Suppressor macrophage (primary cell): ENCODE measurements at regions not wholly inside any gene's neighbourhood (a gene's known extent, or its start where the extent isn't known, plus 50 kb on each side); places are given as distances from the start of the nearest gene placed in this dataset.
"Not testable (repeated sequence)": the region's sequence is repeated elsewhere in the genome, so short reads cannot be mapped to it uniquely, and the experiment has no call there.

ENCODE experiments used
- DNase-seq, 4 experiments: peaks; one replicate each; pipeline ENCODE4 v3.0.0-alpha.2; 2020 to 2022

DNA sequence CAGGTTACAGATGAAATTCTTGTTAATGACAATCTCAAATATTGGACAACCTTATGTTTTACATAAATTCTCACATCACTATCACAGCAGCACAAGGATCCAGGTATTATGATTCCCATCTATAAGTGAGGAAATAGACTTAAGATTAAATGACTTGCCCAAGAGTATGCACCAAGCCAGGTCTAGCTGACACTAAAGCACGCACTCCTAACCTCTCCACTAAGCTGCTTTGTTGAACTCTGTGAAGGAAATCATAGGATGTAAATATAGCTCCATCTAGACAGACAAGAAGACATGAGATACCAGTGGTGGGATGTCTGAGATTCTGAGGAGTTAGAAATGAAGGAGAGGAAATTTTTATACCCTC is 87.9 kb downstream of the PHLDA1 start:
- no peak for DNase-seq

DNA sequence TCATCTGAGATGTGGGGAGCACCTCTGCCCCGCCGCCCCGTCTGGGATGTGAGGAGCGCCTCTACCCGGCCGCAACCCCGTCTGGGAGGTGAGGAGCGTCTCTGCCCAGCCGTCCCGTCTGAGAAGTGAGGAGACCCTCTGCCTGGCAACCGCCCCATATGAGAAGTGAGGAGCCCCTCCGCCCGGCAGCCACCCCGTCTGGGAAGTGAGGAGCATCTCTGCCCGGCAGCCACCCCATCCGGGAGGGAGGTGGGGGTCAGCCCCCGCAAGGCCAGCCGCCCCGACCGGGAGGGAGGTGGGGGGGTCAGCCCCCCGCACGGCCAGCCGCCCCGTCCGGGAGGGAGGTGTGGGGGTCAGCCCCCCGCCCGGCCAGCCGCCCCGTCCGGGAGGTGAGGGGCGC is 89.9 kb downstream of the PHLDA1 start:
- not testable (repeated sequence) for DNase-seq

DNA sequence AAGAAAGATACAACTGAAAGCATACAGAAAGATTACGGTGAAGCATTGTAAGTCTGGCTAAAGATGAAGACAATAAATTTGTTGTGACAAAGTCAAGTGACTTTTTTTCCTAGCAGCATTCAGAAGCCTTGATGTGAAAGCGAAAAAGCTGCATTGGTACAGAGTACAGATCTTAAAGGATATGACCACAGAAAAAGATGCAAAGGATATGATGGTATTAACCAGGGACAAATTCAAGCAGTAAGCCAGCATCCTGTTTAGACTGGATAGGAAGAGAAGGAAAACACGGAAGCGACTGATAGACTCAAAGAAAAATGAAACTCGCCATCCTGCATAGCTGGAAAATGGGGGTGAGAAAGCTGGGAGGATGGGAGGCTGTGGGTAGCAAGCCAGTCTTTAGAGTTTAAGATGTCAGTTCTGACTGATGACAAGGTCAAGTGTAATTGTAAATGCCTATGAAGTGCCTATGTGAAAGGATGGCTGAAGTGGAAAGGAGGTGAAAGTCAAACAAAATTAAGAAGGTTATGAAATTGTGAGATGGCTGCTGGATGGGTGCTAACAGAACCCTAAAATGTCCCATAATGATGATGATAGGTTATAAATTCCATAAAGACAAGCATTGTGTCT is 92.4 kb downstream of the PHLDA1 start:
- no peak for DNase-seq

DNA sequence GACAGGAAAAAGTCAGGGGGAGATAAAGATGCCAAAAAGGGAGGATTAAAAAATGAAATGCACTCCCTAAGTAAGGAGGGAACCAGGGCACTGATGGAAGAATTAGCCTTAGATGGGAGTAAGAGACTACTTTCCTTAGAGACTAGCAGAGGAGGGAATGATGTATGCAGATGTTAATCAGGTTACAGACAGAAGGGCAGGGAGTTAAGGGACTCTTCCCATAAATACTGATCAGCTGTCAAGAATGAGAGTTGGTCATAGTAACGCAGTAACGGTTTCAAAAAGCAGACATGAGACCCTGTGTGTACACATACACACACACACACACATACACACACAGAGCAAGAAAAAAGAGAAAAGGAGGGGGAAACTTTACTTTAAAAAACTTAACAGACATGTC is 93.4 kb downstream of the PHLDA1 start:
- DNase-seq, result no peak

DNA sequence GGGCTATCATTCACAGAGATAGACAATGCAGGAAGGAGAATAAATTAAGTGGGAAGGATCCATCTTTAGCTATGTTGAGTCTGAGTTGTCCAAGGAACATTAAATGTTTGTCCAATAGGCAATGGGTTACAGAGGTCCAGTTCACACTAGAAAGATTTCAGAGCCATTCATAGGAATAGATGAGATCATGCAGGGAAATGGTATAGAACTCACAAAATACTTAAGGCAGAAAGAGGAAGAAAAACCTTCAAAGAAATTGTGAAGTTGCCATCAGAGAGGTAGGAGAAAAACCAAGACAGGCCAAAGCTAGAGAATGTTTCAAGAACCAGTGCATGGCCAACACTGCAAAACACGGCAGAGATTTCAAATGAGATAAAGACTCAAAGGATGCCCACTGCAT is 94.1 kb downstream of the PHLDA1 start:
- DNase-seq, result peak in 2 of 4 experiments; percentile 51 to 53

DNA sequence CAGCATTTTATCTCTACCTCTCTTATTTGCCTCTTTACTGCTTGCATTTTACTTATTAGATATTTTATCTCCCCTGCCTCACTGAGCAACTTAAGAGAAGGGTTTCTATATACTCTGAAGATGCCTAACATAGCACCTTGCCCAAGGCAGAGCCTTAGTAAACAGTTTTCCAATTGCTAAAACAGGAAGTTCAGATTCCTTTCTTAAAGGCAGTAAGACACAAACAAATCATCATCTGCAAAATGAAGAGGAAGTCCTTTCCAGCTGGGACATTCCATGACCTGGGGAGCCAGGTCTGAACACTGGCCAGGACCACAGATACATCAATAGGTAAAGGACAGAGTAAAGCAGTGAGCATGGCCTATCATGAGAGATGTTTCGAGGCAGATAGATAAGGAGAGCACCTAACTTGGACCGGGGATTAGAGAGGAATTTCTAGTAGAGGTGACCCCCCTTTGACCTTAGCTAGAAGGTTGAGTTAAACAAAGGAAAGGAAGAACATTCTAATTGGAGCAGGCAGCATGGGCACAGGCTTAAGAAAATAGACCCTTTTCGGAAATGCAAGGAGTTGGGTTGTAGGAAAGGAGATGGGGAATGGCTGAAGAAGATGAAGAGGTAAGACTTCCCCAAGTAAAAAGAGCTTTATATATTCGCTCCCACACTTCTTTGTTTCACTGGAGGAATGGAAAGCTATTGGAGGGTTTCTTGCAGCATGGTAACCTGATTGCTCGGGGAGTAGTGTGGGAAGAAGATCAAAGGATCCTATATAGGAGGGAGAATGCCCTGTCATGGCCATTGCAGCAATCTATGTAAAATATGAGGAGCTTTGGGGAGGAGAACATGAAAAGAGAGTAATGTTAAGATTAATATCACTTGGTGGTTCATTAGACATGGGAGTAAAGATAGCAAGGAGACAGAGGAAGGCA is 94.8 kb downstream of the PHLDA1 start:
- peak in 3 of 4 experiments; percentile 19 to 59 (median 57) for DNase-seq

DNA sequence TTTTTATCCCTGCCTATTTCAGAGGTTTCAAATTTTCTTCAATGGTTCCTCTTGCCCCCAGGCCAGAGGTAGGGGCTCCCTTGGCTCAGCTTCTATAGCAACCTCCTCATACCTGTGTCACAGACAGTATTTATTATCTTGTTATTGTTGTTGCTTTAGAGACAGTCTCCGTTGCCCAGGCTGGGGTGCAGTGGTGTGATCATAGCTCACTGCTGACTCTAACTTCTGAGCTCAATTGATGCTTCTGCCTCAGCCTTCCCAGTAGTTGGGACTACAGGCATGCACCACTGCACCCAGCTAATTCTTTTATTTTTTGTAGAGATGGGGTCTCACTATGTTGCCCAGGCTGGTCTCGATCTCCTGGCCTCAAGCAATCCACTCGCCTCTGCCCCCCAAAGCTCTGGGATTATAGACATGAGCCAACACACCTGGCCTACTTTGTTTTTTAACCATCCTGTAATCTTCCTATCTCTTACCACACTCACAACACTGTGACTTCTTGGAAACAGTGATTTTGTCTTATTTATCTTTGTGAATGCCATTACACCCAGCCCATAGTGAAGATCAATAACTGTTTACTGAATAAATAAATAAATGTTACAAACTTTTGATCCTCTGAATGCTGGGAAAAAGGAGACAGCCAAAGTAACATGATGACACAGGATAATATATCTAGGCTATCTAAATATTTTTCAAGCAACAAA is 95.9 kb downstream of the PHLDA1 start:
- DNase-seq, result no peak

DNA sequence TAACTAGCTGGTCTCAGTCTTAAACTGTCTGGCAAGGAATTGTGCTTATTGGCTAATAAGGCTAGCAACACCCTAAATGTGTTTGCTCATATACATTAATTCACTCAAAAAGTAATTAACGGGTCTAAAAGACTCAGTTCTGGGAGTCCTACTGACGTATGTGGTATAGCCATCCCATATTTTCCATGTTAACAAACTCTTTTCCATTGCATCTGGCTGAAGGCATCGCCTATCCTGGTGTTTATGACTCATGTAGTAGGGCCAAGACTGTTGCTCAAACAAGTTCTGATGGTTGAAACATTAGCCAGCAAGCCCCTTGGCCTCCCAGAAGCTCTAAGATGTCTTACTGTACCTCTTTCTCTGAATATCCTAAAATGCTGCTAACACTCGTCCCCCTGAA is 98.5 kb downstream of the PHLDA1 start:
- DNase-seq, result peak in 3 of 4 experiments; percentile 9 to 32 (median 31)

DNA sequence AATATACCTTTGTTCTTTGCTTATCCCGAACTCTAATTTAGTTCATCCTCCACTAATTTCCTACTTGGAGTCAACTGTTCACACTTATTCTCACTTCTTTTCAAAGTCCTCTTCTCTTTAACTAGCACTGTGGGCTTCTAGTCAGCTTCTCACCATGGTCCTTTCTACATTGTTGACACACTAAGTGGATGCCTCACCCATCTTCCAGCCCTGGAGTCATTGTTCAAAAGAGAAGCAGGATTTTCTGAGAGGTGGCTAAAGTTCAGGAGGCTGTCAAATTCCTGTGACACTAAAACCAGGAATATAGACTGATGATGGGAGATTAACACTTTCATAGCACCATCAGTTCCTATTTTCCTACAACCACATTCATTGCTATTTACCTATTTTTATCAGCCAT is 99.3 kb downstream of the PHLDA1 start:
- no peak for DNase-seq

DNA sequence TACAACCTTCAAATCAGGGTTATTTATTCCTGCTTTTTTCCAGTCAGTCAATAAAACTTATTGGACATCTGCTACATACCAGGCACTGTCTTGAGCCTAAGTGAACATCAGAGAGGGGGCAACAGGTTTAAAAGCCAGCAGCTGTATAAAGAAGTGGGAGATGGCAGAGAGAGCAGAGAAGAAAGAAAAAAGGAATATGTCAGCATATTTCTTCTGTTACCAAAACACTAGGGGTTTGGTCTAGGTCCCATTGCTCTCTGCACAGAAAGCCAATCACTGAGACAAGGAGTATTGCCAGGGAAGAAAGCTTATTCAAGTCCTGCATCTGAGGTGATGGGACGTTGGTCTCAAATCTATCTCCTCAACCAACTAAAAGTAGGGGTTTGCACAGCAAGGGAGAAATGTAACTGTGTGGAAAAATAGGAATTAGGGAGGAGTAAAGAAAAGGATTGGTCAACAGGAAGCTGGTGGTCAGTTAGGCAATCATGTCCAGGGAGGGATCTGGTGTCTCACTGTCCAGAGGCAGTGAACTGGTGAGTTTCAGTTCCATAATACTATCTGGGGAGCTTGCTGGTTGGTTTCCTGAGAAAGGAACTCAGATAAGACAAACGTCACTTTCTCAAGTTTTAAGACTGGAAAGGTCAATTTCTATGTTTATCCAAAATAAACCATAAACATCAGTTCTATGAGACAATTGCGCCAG is 107.5 kb downstream of the PHLDA1 start:
- peak in 3 of 4 experiments; percentile 33 to 62 (median 59) for DNase-seq

DNA sequence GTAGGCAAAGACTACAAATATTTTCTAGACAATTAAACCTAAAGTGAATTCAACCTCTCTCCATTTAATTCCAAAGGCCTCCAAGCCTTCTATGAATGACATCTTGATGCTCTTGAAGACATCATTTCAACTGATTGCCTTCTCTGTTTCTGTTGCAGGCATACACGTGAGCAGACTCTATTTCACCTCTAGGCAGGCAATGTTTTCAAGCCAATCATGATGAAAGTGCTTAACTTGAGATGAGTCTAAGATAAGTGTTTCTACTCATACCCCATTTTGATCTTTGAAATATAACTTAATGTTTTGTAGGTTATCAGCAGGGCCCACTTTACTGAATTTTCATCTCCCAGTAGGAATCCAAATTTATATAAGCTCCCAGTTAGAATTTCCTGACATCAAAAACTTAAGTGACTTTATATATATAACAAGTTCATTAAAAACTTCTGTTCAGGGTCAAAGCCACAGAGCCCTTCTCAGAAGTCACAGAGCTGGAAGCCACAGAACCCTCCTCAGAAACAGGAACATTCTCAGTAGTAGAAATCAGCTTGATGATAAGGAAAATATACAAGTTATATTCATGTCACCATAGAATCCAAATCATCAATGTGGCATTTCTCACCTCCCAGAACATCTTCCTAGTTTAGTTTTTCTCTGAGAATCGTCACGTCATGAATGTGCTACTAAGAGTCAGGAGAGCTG is 108.5 kb downstream of the PHLDA1 start:
- no peak for DNase-seq

DNA sequence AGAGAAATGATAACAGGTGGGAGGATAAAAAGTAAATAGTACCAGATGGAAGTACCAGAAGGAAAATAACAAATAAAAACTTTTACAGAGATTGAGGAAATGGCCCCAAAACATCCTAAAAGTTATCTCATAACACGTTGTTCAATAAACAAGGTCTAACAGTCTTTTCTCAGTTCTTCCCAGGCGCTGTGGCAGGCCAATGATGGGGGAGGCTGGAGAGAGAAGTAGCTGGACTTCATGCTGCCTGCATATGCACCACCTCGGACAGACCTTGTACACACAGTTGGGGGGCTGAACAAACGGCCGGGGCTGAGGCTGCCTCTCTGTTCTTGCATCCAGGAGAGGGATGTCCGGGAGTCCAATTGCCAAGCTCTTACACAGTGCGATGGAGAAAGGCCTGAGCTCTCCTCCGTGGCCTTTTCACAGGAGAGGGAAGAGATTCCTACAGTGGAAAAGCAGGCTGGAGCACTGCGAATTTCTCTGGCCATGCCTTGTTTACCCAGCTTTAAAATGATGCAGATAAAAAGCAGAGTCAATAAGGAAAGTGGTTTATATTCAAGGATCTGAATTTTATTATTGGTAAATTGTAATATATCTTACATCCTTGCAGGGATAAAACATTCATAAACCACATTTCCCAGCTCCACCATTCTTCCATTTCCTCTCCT is 109.8 kb downstream of the PHLDA1 start:
- no peak for DNase-seq

DNA sequence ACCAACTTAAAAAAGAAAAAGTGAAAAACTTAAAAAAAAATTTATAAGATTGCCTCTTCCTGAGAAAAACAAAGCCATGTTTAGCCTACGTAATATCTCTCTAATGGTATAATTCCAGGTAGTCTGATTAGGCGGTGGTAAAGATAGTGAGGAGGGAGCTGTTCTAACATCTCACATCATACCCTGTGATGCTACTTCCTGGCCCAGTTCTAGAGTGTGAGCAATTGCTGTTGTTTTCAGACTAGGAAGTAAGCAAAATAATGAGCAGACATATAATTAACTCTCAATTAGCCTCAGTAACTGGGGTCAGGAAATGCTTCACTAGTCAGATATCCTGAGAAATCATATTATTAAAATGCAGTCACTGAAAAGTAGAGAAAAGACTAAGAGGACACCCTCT is 113.9 kb downstream of the PHLDA1 start:
- peak in 1 of 4 experiments; percentile 10 for DNase-seq

DNA sequence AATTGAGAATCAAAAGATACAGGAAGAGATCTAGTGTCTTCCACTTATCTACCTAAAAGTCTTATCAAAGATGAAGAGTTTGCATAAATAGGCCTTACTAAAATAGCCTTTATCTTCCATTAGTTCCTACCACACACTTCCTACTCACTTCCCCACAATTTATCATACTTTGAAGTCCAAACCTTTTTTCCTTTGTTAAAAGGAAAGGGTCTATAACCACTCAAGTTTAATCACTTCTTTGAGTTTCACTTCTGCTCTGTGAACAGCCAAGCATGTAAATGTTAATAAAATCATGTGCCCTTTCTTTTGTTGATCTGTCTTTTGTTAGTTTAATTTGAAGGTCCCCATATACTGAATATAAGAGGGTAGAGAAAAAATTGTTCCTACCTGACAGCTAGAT is 114.5 kb downstream of the PHLDA1 start:
- peak in 2 of 4 experiments; percentile 22 to 34 for DNase-seq

DNA sequence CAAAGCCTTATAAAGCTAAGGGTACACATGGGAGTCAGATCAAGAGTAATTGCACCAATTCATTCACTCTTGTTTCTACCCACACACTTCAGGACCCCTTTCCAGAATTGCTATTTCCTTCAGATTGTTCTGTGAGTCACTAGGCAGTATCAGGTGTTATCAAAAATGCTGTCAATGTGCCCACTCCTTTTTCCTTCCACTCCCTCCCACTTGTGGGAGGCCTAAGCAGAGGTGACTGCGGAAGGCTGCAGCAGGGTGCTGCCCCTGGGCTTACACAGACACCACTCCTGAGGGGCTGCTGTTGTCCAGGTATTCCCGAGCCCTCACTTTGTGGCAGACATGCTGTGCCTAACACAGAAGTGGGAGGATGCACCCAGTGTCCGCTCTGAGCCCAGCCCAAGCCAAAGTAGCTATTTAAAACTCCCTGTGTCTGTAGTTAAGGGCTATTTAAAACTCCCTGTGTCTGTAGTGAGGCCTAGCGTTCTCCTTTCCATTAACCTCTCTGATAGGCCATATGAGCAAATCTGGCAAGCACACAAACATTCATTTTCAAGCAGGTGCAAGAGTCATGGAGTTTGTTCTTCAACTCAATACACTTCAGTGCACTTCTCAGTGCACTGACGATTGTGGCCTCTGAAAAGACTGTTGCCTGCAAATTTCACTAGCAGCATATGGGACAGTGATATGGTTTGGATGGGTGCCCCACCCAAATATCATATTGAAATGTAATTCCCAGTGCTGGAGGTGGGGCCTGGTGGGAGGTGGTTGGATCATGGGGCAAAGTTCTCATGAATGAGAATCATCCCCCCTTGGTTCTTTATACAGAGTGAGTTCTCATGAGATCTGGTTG is 117.8 kb downstream of the PHLDA1 start:
- no peak for DNase-seq

DNA sequence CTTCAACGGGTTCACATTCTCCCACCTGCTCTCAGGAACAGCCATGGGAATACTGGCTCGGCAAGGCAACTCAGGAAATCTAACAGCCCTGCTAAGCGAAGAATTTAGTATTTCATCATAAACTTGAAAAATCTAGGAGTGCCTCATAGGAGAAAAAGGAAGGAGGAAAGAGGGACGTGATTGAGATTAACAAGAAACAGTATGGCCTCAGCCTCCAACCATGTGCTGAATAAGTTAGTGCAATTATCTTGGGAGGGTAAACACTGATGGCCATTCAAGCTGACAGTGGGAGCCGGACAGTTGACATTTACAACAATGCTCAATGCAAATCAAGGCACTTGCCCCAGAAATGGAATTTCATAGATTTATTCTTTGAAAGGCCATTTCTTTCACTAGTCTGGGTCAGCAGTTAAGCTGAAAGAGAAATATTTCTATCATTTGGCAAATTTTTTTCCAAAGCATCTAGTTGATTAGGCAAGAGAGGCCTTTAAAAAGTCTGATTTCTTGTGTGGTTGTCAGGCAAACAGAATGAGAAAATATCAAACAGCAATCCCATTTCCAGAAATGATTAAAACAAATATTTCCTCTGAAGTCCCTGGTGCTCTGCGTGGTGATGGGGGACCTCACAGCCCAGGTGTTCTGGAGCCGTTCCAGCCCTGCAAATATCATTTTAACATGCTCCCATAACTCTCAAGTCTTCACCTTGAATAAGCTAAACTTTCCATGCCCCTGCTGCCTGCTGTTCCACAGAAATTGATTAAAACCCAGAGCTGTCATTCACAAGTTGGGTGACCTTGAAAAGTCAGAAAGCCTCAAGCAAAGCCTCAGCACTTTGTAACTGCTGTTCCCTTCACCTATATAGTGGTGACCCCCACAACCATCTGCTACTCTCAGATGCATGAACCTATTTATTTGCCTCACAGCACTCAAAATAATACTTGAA is 121.6 kb downstream of the PHLDA1 start:
- no peak for DNase-seq

DNA sequence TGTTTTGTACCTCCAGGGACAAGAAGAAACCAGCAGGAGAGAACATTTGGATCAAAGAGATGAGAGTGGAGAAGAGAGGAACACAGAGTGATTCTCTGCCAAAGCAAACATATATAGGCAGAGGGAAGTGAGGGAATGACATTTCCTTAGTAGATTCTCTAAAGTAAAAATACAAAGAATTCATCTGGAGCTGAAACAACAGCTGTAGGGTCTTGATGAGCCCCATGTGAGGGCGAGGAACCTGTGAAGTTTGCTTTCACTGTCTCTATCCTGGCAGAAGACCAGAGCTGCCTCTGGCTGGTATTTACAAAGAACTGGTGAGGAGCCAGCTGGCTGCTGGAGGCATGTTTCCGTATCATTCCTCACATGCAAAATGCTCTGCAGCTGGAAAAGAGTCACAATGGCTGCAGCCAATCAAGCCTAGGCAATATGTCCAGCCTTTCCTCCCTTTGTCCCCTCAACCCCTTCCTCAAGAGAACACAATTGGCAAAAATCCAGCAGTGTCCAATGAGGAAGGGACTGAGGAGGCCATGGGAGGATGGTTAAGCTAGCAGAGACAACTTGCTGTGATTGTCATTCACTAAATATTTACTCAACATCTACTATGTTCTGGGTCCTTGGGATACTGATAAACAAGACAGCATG is 122.5 kb downstream of the PHLDA1 start:
- DNase-seq, result no peak

DNA sequence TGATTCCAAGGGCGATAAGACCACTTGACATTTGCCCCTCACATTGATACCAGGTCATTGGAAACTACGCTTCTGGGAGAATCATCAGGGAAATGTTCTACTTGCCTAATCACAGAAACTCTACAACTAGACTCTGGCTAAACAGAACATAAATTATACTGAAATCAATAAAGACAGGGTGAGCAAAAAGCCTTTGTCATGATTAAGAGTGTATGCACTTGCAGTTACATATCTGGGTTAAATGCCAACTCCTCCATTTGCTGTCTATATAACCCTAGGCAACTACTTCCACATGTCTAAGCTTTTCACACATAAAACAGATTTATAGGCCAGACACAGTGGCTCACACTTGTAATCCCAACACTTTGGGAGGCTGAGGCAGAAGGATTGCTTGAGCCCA is 125.7 kb downstream of the PHLDA1 start:
- no peak for DNase-seq

DNA sequence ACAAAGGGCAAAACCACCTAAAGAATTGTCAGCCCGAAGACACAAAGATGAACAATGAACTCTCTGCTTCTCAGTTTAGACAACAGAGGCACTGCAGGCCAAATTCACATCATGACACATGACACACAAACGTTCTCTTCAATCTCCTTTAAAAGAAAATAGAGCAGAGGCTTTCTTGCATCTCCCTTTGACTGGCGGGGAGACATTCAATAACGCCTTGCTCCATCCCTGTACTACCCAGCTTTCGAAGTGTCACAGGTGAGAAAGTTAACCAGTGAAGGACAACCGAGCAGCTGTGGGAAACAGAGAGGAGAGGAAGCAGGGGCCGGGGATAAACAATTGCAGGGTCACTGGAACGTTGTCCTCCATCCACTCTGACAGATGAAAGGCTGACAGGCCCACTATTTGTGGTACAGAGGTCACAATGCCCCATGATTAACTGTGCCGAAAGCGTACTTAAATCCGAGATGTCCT is 130.8 kb downstream of the PHLDA1 start:
- DNase-seq, result no peak
